ENCODE measurements at regions not wholly inside any gene's neighbourhood (a gene's known extent, or its start where the extent isn't known, plus 50 kb on each side); places are given as distances from the start of the nearest gene placed in this dataset.
"Not testable (repeated sequence)": the region's sequence is repeated elsewhere in the genome, so short reads cannot be mapped to it uniquely, and the experiment has no call there.

GRCh38 chr11:71126401-71126800 is 126.0 kb downstream of the SHANK2 start:
- DNase-seq (ENCODE audit: low spot score); H3K27ac ChIP-seq (ENCODE audit: low read depth in 1 of 2, low read length in 2 of 2); H3K4me3 ChIP-seq (ENCODE audit: low read depth in 1 of 3, low read length in 3 of 3); H3K9ac ChIP-seq (ENCODE audit: low read depth in 1 of 2, low read length in 2 of 2); H3K9me3 ChIP-seq (ENCODE audit: control insufficient read depth in 4 of 4, low read length in 3 of 4); H3K4me1 ChIP-seq (ENCODE audit: control insufficient read depth in 4 of 4, insufficient read depth in 4 of 4, low read length in 3 of 4); H3K27me3 ChIP-seq (ENCODE audit: control insufficient read depth in 4 of 4, insufficient read depth in 4 of 4, low read length in 3 of 4): not testable (repeated sequence)
- peaks cover 0 to 15% (median 2%) of the 10 kb centered on the region in 4 donors for H3K36me3 ChIP-seq (ENCODE audit: control insufficient read depth in 4 of 4, insufficient read depth in 3 of 4, low read depth in 1 of 4, low read length in 3 of 4)
- 82% methylated on average over 5 of the region's 5 CpGs for WGBS

- Histone ChIP-seq H3K9ac (ENCODE audit: low read depth in 1 of 2, low read length in 2 of 2) (no peak overlapping the region), H3K4me3 (ENCODE audit: low read depth in 1 of 3, low read length in 3 of 3) (no peak overlapping the region), H3K9me3 (ENCODE audit: control insufficient read depth in 4 of 4, low read length in 3 of 4) (no peaks in the 10 kb centered on the region), H3K36me3 (ENCODE audit: control insufficient read depth in 4 of 4, insufficient read depth in 3 of 4, low read depth in 1 of 4, low read length in 3 of 4) (peaks cover 0 to 11% (median 0%) of the 10 kb centered on the region in 4 donors), H3K4me1 (ENCODE audit: control insufficient read depth in 4 of 4, insufficient read depth in 4 of 4, low read length in 3 of 4) (peaks cover 0 to 3% (median 1%) of the 10 kb centered on the region in 4 donors), H3K27ac (ENCODE audit: low read depth in 1 of 2, low read length in 2 of 2) (no peak overlapping the region), H3K27me3 (ENCODE audit: control insufficient read depth in 4 of 4, insufficient read depth in 4 of 4, low read length in 3 of 4) (no peaks in the 10 kb centered on the region)
- no peak for TF ChIP-seq GABPA (IDR thresholded peaks at IDR 0.05 in 1 of 2, conservative IDR thresholded peaks at IDR 0.05 in 1 of 2)
- TF ChIP-seq RXRA (IDR thresholded peaks at IDR 0.05), result no peak
- no peak for TF ChIP-seq REST (IDR thresholded peaks at IDR 0.05)
- no peak for TF ChIP-seq CTCF (IDR thresholded peaks at IDR 0.05; ENCODE audit: low read depth, low read length, missing input control)
- no peak for TF ChIP-seq YY1 (IDR thresholded peaks at IDR 0.05)
- no peak for TF ChIP-seq EGR1 (IDR thresholded peaks at IDR 0.05; ENCODE audit: low read depth in 2 of 2)
- no peak for TF ChIP-seq ATF3 (IDR thresholded peaks at IDR 0.05)
- no peak for TF ChIP-seq FOXA1 (IDR thresholded peaks at IDR 0.05)
- no peak for TF ChIP-seq MAX (IDR thresholded peaks at IDR 0.05)
- no peak for TF ChIP-seq TAF1 (conservative IDR thresholded peaks at IDR 0.05)
- no peak for TF ChIP-seq NR2F2 (IDR thresholded peaks at IDR 0.05)
- TF ChIP-seq RAD21 (IDR thresholded peaks at IDR 0.05), result no peak
- no peak for TF ChIP-seq HNF4A (conservative IDR thresholded peaks at IDR 0.05)
- TF ChIP-seq ZBTB33 (IDR thresholded peaks at IDR 0.05), result no peak
- no peak for DNase-seq (ENCODE audit: low spot score)
- 86% methylated on average over 3 of the region's 3 CpGs for WGBS
Observed at GRCh38 chr11:71125150-71125549, 127.2 kb downstream of the SHANK2 start.

Measured in liver (tissue), 8 donors.